Uterus (tissue), 2 donors: ENCODE measurements at regions not wholly inside any gene's neighbourhood (a gene's known extent, or its start where the extent isn't known, plus 50 kb on each side); places are given as distances from the start of the nearest gene placed in this dataset.

Experiments
- CTCF ChIP-seq, 4 experiments: fragments of 200-600 bp in 2 of 4; fragments of 450-650 bp in 2 of 4; sonication (generic) in 2 of 4; IDR thresholded peaks; one replicate each; pipeline ENCODE4 v1.5.1; 2016 to 2019; ENCODE audit warnings: antibody characterized with exemption in 4 of 4, mild to moderate bottlenecking in 2 of 4, moderate library complexity in 1 of 4
- POLR2A ChIP-seq, 2 donors: fragments of 450-650 bp; IDR thresholded peaks; one replicate each; pipeline ENCODE4 v1.6.1; 2016; ENCODE audit warnings: antibody characterized with exemption in 2 of 2, mild to moderate bottlenecking in 1 of 2, moderate library complexity in 1 of 2

GRCh38 chr16:79981814-79982213 is 381.3 kb upstream of the MAF start:
- TF ChIP-seq CTCF (IDR thresholded peaks at IDR 0.05) (no peak), POLR2A (IDR thresholded peaks at IDR 0.05) (no peak)
